ENCODE measurements at regions not wholly inside any gene's neighbourhood (a gene's known extent, or its start where the extent isn't known, plus 50 kb on each side); places are given as distances from the start of the nearest gene placed in this dataset.

DNA sequence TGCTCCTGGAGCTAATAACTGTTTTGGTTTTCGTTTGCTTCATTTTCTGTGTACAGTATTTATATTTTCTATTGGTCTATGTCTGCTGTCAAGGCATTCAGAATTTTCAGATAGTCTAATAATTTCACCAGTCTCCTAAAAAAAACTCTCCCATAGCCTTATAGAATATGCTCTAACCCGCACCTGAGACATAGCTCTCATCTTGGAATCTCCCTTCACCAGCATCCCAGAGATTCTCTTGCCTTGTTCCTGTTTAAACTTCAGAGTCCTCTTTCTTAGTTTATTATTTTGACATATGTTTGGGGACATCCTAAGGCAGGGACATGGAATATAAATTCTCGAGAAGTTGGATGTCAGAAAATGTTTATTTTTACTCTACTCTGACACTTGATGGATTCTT, 58.3 kb upstream of the MED4 start:
- TF ChIP-seq CTCF (IDR thresholded peaks at IDR 0.05) (no peak), POLR2A (IDR thresholded peaks at IDR 0.05) (no peak)

All from Peyer's patch (tissue), 4 donors.